Left lung (tissue), 4 donors: ENCODE measurements at regions not wholly inside any gene's neighbourhood (a gene's known extent, or its start where the extent isn't known, plus 50 kb on each side); places are given as distances from the start of the nearest gene placed in this dataset.

Experiments used
- ATAC-seq: fragments of 200-7000 bp; cut with Tn5 transposase; one replicate; pipeline ENCODE4 v1.9.1; 2020; ENCODE audit warnings: moderate library complexity
- DNase-seq, 4 donors: peaks; one replicate each; pipeline ENCODE4 v3.0.0-alpha.2; 2013 to 2020
- H3K27ac ChIP-seq, 2 donors: fragments of 200-600 bp; sonication (generic) in 1 of 2; one replicate each; pipeline versions ENCODE4 v1.5.0 to v1.8.0; 2020 to 2021
- H3K27me3 ChIP-seq, 2 donors: fragments of 200-600 bp; sonication (generic) in 1 of 2; one replicate each; pipeline versions ENCODE4 v1.5.0 to v1.8.0; 2020 to 2021
- H3K36me3 ChIP-seq, 2 donors: fragments of 200-600 bp; sonication (generic) in 1 of 2; one replicate each; pipeline versions ENCODE4 v1.5.0 to v1.8.0; 2020 to 2021
- H3K4me1 ChIP-seq, 2 donors: fragments of 200-600 bp; one replicate each; pipeline ENCODE4 v1.8.0; 2021
- H3K4me3 ChIP-seq, 2 donors: fragments of 200-600 bp; sonication (generic) in 1 of 2; one replicate each; pipeline versions ENCODE4 v1.5.0 to v1.8.0; 2020 to 2021; ENCODE audit warnings: mild to moderate bottlenecking in 1 of 2
- H3K9me3 ChIP-seq, 2 donors: fragments of 200-600 bp; sonication (generic) in 1 of 2; one replicate each; pipeline versions ENCODE4 v1.5.0 to v1.8.0; 2020 to 2021
- CTCF ChIP-seq, 2 donors: fragments of 200-600 bp; sonication (generic) in 1 of 2; IDR thresholded peaks; one replicate each; pipeline versions ENCODE4 v1.5.0 to v1.8.0; 2021; ENCODE audit warnings: antibody characterized with exemption in 2 of 2
- intact Hi-C, 2 donors: fragments of 100-400 bp; cut with DNase I; formaldehyde crosslinking; loops; one replicate each; pipeline versions ENCODE4 v1.11.2 to v1.14.2; 2022
- donor health status: DM: no; HTN: yes; CAD: no.
- donor health status: DM: no; HTN: no; CAD: no.

DNA sequence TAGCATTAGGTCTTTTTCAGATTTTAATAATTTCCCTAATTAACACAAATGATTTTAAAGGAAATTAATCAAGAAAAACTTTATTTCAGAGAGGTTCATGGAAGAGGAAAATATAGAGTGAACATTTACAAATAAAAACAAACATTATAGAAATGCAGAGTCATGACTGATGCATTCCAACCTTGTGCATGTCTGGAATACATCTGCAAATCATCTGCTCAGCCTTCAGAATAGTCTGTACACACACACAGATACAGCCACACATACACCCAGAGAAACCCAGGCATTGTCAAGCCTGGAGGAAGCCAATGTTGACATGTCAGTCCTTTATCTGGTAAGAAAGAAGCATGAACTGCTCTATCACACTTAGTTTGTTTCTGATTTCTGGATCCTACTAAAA, 61.3 kb upstream of the NFKB1 start:
- Histone ChIP-seq H3K36me3 (no peaks in the 10 kb centered on the region), H3K4me3 (no peak overlapping the region), H3K4me1 (peaks cover 4 to 21% of the 10 kb centered on the region in 2 donors), H3K27ac (peak overlapping the region; percentile 60 to 63), H3K9me3 (peaks cover 0 to under 1% of the 10 kb centered on the region in 2 donors), H3K27me3 (no peaks in the 10 kb centered on the region)
- intact Hi-C loops, result loop anchor here in 1 of 2 donors (10.0 kb wide), 2 partner anchors 185 to 575 kb away; partner anchors contain the start of gene SLC9B1
- ATAC-seq (peak; percentile 68), DNase-seq (peak in 1 of 4 donors; percentile 51)
- TF ChIP-seq CTCF (IDR thresholded peaks at IDR 0.05), result no peak

- H3K27ac ChIP-seq, result peak overlapping the region in 1 of 2 donors; percentile 60
- no peaks in the 10 kb centered on the region for H3K9me3 ChIP-seq
- H3K27me3 ChIP-seq, result no peaks in the 10 kb centered on the region
- DNase-seq (no peak), ATAC-seq (no peak)
- no peaks in the 10 kb centered on the region for H3K36me3 ChIP-seq
- intact Hi-C loops, result loop anchor here in 1 of 2 donors (10.0 kb wide), 2 partner anchors 184 to 574 kb away; partner anchors contain the start of gene SLC9B1
- H3K4me1 ChIP-seq, result peaks cover 4 to 21% of the 10 kb centered on the region in 2 donors
- no peak overlapping the region for H3K4me3 ChIP-seq
- no peak for TF ChIP-seq CTCF (IDR thresholded peaks at IDR 0.05)
Measured at GRCh38 chr4:102440498-102440897, 60.7 kb upstream of the NFKB1 start.

GRCh38 chr4:102441978-102442911, 58.9 kb upstream of the NFKB1 start:
- Histone ChIP-seq H3K27me3 (no peaks in the 10 kb centered on the region), H3K36me3 (no peaks in the 10 kb centered on the region), H3K4me3 (no peak overlapping the region), H3K4me1 (peaks cover 4 to 21% of the 10 kb centered on the region in 2 donors), H3K27ac (no peak overlapping the region), H3K9me3 (no peaks in the 10 kb centered on the region)
- DNase-seq, result no peak
- ATAC-seq, result peak; percentile 56
- intact Hi-C loops, result loop anchor here in 1 of 2 donors (10.0 kb wide), 2 partner anchors 183 to 573 kb away; partner anchors contain the start of gene SLC9B1
- no peak for TF ChIP-seq CTCF (IDR thresholded peaks at IDR 0.05)

DNA sequence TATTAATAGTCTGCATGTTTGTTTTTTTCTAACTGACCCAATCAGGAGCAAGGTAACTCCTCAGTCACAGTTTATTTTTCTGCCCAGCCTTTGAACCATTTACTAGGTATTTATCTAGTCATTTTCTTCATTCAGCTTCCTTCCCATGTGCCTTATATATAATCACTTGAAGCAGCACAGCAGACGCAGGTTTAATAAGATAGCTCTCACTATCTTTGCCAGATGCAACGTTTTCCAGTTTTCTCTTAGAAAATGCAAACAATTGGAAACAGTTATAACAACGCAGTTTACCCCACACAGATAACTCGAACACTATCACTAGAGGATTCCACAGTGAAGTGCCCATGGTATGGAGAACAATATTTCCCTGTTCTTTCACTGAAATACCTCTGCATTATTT, 56.4 kb upstream of the NFKB1 start:
- H3K27me3 ChIP-seq, result no peaks in the 10 kb centered on the region
- no peak for TF ChIP-seq CTCF (IDR thresholded peaks at IDR 0.05)
- ATAC-seq (no peak), DNase-seq (no peak)
- no peaks in the 10 kb centered on the region for H3K36me3 ChIP-seq
- no peak overlapping the region for H3K4me3 ChIP-seq
- intact Hi-C loops, result loop anchor here in 1 of 2 donors (10.0 kb wide), 2 partner anchors 180 to 570 kb away; partner anchors contain the start of gene SLC9B1
- H3K4me1 ChIP-seq, result peaks cover 0 to 5% of the 10 kb centered on the region in 2 donors
- H3K9me3 ChIP-seq, result no peaks in the 10 kb centered on the region
- no peak overlapping the region for H3K27ac ChIP-seq

DNA sequence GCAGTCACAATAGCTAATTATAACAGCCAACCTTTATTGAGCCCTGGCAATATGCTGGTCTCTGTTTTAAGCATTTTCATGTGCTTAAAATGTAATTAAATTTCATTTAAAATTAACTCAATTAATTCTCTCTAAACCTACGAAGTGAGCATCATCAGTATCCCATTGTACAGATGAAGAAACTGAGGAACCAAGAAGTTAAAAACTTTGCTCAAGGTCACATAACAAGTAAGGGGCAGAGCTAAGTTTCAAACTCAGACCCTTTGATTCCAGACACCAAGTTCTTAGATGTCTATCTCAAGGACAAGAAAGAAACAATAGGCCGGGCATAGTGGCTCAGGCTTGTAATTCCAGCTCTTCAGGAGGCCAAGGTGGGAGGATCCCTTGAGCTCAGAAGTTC, 55.9 kb upstream of the NFKB1 start:
- Histone ChIP-seq H3K36me3 (no peaks in the 10 kb centered on the region), H3K27ac (no peak overlapping the region), H3K9me3 (no peaks in the 10 kb centered on the region), H3K27me3 (no peaks in the 10 kb centered on the region), H3K4me1 (peaks cover 0 to under 1% of the 10 kb centered on the region in 2 donors), H3K4me3 (no peak overlapping the region)
- no peak for TF ChIP-seq CTCF (IDR thresholded peaks at IDR 0.05)
- intact Hi-C loops, result loop anchor here in 1 of 2 donors (10.0 kb wide), 2 partner anchors 180 to 570 kb away; partner anchors contain the start of gene SLC9B1
- DNase-seq (no peak), ATAC-seq (no peak)
